BE2C (cell line): ENCODE measurements at regions not wholly inside any gene's neighbourhood (a gene's known extent, or its start where the extent isn't known, plus 50 kb on each side); places are given as distances from the start of the nearest gene placed in this dataset.

Source experiments
- DNase-seq: peaks from one replicate; pipeline ENCODE4 v3.0.0-alpha.2; 2020
- H3K27me3 ChIP-seq: fragments of 250-450 bp; sonication (Bioruptor Pico); 2 replicates; pipeline ENCODE4 v1.5.1; 2020; ENCODE audit warnings: mild to moderate bottlenecking
- H3K36me3 ChIP-seq: fragments of 250-450 bp; sonication (Bioruptor Pico); 2 replicates; pipeline ENCODE4 v1.5.1; 2020; ENCODE audit warnings: mild to moderate bottlenecking
- H3K4me1 ChIP-seq: fragments of 250-450 bp; sonication (Bioruptor Pico); 2 replicates; pipeline ENCODE4 v1.5.1; 2020
- H3K4me3 ChIP-seq: 2 replicates; pipeline ENCODE4 v1.5.1; 2011; ENCODE audit warnings: low read depth, low read length
- H3K9me3 ChIP-seq: fragments of 250-450 bp; sonication (Bioruptor Pico); 2 replicates; pipeline ENCODE4 v1.5.1; 2020
- CTCF ChIP-seq: IDR thresholded peaks from 2 replicates; pipeline ENCODE4 v1.5.1; 2012; ENCODE audit warnings: mild to moderate bottlenecking, low read depth, low read length

GRCh38 chr6:149127212-149127611, 190.3 kb upstream of the TAB2 start:
- no peak for TF ChIP-seq CTCF
- H3K4me1 ChIP-seq, result no peaks in the 10 kb centered on the region
- no peaks in the 10 kb centered on the region for H3K27me3 ChIP-seq
- no peak overlapping the region for H3K4me3 ChIP-seq
- DNase-seq, result no peak
- H3K9me3 ChIP-seq, result no peaks in the 10 kb centered on the region
- H3K36me3 ChIP-seq, result no peaks in the 10 kb centered on the region

GRCh38 chr6:149128489-149129145, 188.9 kb upstream of the TAB2 start:
- no peaks in the 10 kb centered on the region for H3K27me3 ChIP-seq
- no peak overlapping the region for H3K4me3 ChIP-seq
- no peaks in the 10 kb centered on the region for H3K4me1 ChIP-seq
- DNase-seq, result no peak
- no peaks in the 10 kb centered on the region for H3K9me3 ChIP-seq
- TF ChIP-seq CTCF, result no peak
- H3K36me3 ChIP-seq, result no peaks in the 10 kb centered on the region

GRCh38 chr6:149129371-149130077, 188.0 kb upstream of the TAB2 start:
- no peaks in the 10 kb centered on the region for H3K36me3 ChIP-seq
- TF ChIP-seq CTCF, result no peak
- H3K9me3 ChIP-seq, result no peaks in the 10 kb centered on the region
- H3K4me1 ChIP-seq, result peaks cover 2% of the 10 kb centered on the region; the same call in 1 of the 2 replicates
- H3K27me3 ChIP-seq, result no peaks in the 10 kb centered on the region
- no peak for DNase-seq
- H3K4me3 ChIP-seq, result no peak overlapping the region

- Histone ChIP-seq H3K36me3 (no peaks in the 10 kb centered on the region), H3K4me3 (no peak overlapping the region), H3K9me3 (no peaks in the 10 kb centered on the region), H3K27me3 (no peaks in the 10 kb centered on the region), H3K4me1 (peaks cover 4% of the 10 kb centered on the region; the same call in 1 of the 2 replicates)
- no peak for DNase-seq
- TF ChIP-seq CTCF, result no peak
Measured at GRCh38 chr6:149130090-149130489, 187.4 kb upstream of the TAB2 start.

GRCh38 chr6:149130508-149130907, 187.0 kb upstream of the TAB2 start:
- Histone ChIP-seq H3K27me3 (no peaks in the 10 kb centered on the region), H3K4me1 (peaks cover 4% of the 10 kb centered on the region; the same call in 1 of the 2 replicates), H3K4me3 (no peak overlapping the region), H3K9me3 (no peaks in the 10 kb centered on the region), H3K36me3 (no peaks in the 10 kb centered on the region)
- no peak for TF ChIP-seq CTCF
- no peak for DNase-seq

- H3K27me3 ChIP-seq, result no peaks in the 10 kb centered on the region
- TF ChIP-seq CTCF, result no peak
- peaks cover 4% of the 10 kb centered on the region; the same call in 1 of the 2 replicates for H3K4me1 ChIP-seq
- H3K4me3 ChIP-seq, result no peak overlapping the region
- H3K36me3 ChIP-seq, result no peaks in the 10 kb centered on the region
- no peaks in the 10 kb centered on the region for H3K9me3 ChIP-seq
- DNase-seq, result no peak
Measured at GRCh38 chr6:149131891-149132290, 185.6 kb upstream of the TAB2 start.
